ENCODE measurements at regions not wholly inside any gene's neighbourhood (a gene's known extent, or its start where the extent isn't known, plus 50 kb on each side); places are given as distances from the start of the nearest gene placed in this dataset.

- WGBS = 75% methylated on average over 19 of the region's 19 CpGs
- Histone ChIP-seq H3K9ac (ENCODE audit: low read depth in 1 of 2, low read length in 2 of 2) (no peak overlapping the region), H3K27ac (ENCODE audit: low read depth in 1 of 2, low read length in 2 of 2) (no peak overlapping the region), H3K4me3 (ENCODE audit: low read depth in 1 of 3, low read length in 3 of 3) (no peak overlapping the region), H3K4me1 (ENCODE audit: control insufficient read depth in 4 of 4, insufficient read depth in 4 of 4, low read length in 3 of 4) (peaks cover 3 to 27% (median 19%) of the 10 kb centered on the region in 4 donors), H3K36me3 (ENCODE audit: control insufficient read depth in 4 of 4, insufficient read depth in 3 of 4, low read depth in 1 of 4, low read length in 3 of 4) (no peaks in the 10 kb centered on the region), H3K9me3 (ENCODE audit: control insufficient read depth in 4 of 4, low read length in 3 of 4) (no peaks in the 10 kb centered on the region), H3K27me3 (ENCODE audit: control insufficient read depth in 4 of 4, insufficient read depth in 4 of 4, low read length in 3 of 4) (peaks cover 0 to 1% (median 0%) of the 10 kb centered on the region in 4 donors)
- TF ChIP-seq HNF4A (conservative IDR thresholded peaks at IDR 0.05) (no peak), EGR1 (IDR thresholded peaks at IDR 0.05; ENCODE audit: low read depth in 2 of 2) (no peak), YY1 (IDR thresholded peaks at IDR 0.05) (no peak), RXRA (IDR thresholded peaks at IDR 0.05) (no peak), MAX (IDR thresholded peaks at IDR 0.05) (no peak), FOXA2 (IDR thresholded peaks at IDR 0.05) (no peak), GABPA (IDR thresholded peaks at IDR 0.05 in 1 of 2, conservative IDR thresholded peaks at IDR 0.05 in 1 of 2) (no peak), HNF4G (IDR thresholded peaks at IDR 0.05) (no peak), RAD21 (IDR thresholded peaks at IDR 0.05) (no peak), REST (IDR thresholded peaks at IDR 0.05) (no peak), FOXA1 (IDR thresholded peaks at IDR 0.05) (no peak), JUND (IDR thresholded peaks at IDR 0.05) (no peak)
- no peak for DNase-seq (ENCODE audit: low spot score)
Observed at GRCh38 chr1:10865518-10866320, 69.3 kb upstream of the CASZ1 start.

- H3K9me3 ChIP-seq (ENCODE audit: control insufficient read depth in 4 of 4, low read length in 3 of 4) = no peaks in the 10 kb centered on the region
- no peaks in the 10 kb centered on the region for H3K36me3 ChIP-seq (ENCODE audit: control insufficient read depth in 4 of 4, insufficient read depth in 3 of 4, low read depth in 1 of 4, low read length in 3 of 4)
- no peak for DNase-seq (ENCODE audit: low spot score)
- peak overlapping the region in 1 of 3 donors; percentile 56 for H3K4me3 ChIP-seq (ENCODE audit: low read depth in 1 of 3, low read length in 3 of 3)
- no peak overlapping the region for H3K27ac ChIP-seq (ENCODE audit: low read depth in 1 of 2, low read length in 2 of 2)
- H3K4me1 ChIP-seq (ENCODE audit: control insufficient read depth in 4 of 4, insufficient read depth in 4 of 4, low read length in 3 of 4) = peaks cover 3 to 19% (median 13%) of the 10 kb centered on the region in 4 donors
- no peak overlapping the region for H3K9ac ChIP-seq (ENCODE audit: low read depth in 1 of 2, low read length in 2 of 2)
- H3K27me3 ChIP-seq (ENCODE audit: control insufficient read depth in 4 of 4, insufficient read depth in 4 of 4, low read length in 3 of 4) = peaks cover 0 to 2% (median 0%) of the 10 kb centered on the region in 4 donors
- WGBS = 14% methylated on average over 31 of the region's 31 CpGs
- TF ChIP-seq HNF4A (conservative IDR thresholded peaks at IDR 0.05) (no peak), TAF1 (conservative IDR thresholded peaks at IDR 0.05) (no peak), RXRA (IDR thresholded peaks at IDR 0.05) (no peak), FOXA1 (IDR thresholded peaks at IDR 0.05) (no peak), ZBTB33 (IDR thresholded peaks at IDR 0.05) (no peak), FOXA2 (IDR thresholded peaks at IDR 0.05) (no peak), GABPA (IDR thresholded peaks at IDR 0.05 in 1 of 2, conservative IDR thresholded peaks at IDR 0.05 in 1 of 2) (no peak), REST (IDR thresholded peaks at IDR 0.05) (no peak), ATF3 (IDR thresholded peaks at IDR 0.05) (no peak), YY1 (IDR thresholded peaks at IDR 0.05) (no peak), SP1 (IDR thresholded peaks at IDR 0.05) (no peak), EGR1 (IDR thresholded peaks at IDR 0.05; ENCODE audit: low read depth in 2 of 2) (no peak), MAX (IDR thresholded peaks at IDR 0.05) (no peak), HNF4G (IDR thresholded peaks at IDR 0.05) (no peak), RAD21 (IDR thresholded peaks at IDR 0.05) (no peak)
Observed at GRCh38 chr1:10866321-10867093, 70.1 kb upstream of the CASZ1 start.
